Lower leg skin (tissue), 3 donors: ENCODE measurements at regions not wholly inside any gene's neighbourhood (a gene's known extent, or its start where the extent isn't known, plus 50 kb on each side); places are given as distances from the start of the nearest gene placed in this dataset.

Experiments
- POLR2A ChIP-seq, 2 donors: fragments of 450-650 bp; IDR thresholded peaks; one replicate each; pipeline ENCODE4 v1.6.1; 2016 to 2017; ENCODE audit warnings: antibody characterized with exemption in 2 of 2, mild to moderate bottlenecking in 1 of 2, moderate library complexity in 1 of 2
- TF ChIP-seq, protein P1 (sequence below), 3 donors: fragments of 450-650 bp; IDR thresholded peaks; one replicate each; pipeline ENCODE4 v1.5.1; 2016; ENCODE audit warnings: antibody characterized with exemption in 3 of 3, mild to moderate bottlenecking in 3 of 3, moderate library complexity in 2 of 3

DNA sequence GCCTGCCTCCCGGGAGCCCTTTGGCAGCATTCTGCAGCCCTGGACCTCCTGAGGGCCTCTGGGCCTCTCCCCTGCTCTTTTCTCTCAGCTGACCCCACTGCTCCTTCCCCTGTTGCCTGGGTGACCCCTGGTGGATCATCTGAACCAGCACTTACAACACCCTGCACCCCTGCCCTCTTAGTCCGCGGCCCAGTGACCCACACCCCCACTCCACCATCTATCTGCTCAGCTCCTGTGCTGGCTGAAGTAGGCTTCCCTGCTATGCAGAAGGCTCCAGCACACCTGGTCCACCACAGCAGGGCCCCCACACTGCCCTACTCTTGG is 74.0 kb downstream of the DMRTA2 start:
- TF ChIP-seq, protein P1, sequence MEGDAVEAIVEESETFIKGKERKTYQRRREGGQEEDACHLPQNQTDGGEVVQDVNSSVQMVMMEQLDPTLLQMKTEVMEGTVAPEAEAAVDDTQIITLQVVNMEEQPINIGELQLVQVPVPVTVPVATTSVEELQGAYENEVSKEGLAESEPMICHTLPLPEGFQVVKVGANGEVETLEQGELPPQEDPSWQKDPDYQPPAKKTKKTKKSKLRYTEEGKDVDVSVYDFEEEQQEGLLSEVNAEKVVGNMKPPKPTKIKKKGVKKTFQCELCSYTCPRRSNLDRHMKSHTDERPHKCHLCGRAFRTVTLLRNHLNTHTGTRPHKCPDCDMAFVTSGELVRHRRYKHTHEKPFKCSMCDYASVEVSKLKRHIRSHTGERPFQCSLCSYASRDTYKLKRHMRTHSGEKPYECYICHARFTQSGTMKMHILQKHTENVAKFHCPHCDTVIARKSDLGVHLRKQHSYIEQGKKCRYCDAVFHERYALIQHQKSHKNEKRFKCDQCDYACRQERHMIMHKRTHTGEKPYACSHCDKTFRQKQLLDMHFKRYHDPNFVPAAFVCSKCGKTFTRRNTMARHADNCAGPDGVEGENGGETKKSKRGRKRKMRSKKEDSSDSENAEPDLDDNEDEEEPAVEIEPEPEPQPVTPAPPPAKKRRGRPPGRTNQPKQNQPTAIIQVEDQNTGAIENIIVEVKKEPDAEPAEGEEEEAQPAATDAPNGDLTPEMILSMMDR (IDR thresholded peaks at IDR 0.05): no peak
- TF ChIP-seq POLR2A (IDR thresholded peaks at IDR 0.05): no peak
